Stimulated activated CD4-positive, alpha-beta T cell treated with anti-CD3 and anti-CD28 coated beads, Interleukin-1b, Interleukin-23, amount 100 ng/mL, for 24 hours (primary cell): ENCODE measurements at regions not wholly inside any gene's neighbourhood (a gene's known extent, or its start where the extent isn't known, plus 50 kb on each side); places are given as distances from the start of the nearest gene placed in this dataset.

Experiments used
- DNase-seq, 4 experiments: peaks; one replicate each; pipeline ENCODE4 v3.0.0-alpha.2; 2020; ENCODE audit warnings: low read depth in 4 of 4, low spot score in 1 of 4

- DNase-seq: no peak
These were observed 105.7 kb upstream of the TEX51 start for GRCh38 chr2:126792993-126793392.

- DNase-seq: no peak
These were observed 104.6 kb upstream of the TEX51 start for GRCh38 chr2:126793885-126794613.

GRCh38 chr2:126795656-126796055 lies 103.0 kb upstream of the TEX51 start:
- no peak for DNase-seq

GRCh38 chr2:126796931-126797621 lies 101.6 kb upstream of the TEX51 start:
- no peak for DNase-seq

- no peak for DNase-seq
These were observed 100.9 kb upstream of the TEX51 start for GRCh38 chr2:126797622-126798275.

- DNase-seq: no peak
These were observed 100.2 kb upstream of the TEX51 start for GRCh38 chr2:126798276-126799140.

- DNase-seq: no peak
These were observed 99.4 kb upstream of the TEX51 start for GRCh38 chr2:126799301-126799700.

GRCh38 chr2:126801473-126801872 lies 97.2 kb upstream of the TEX51 start:
- no peak for DNase-seq

GRCh38 chr2:126802316-126802715 lies 96.4 kb upstream of the TEX51 start:
- DNase-seq: no peak

- DNase-seq: no peak
These were observed 95.8 kb upstream of the TEX51 start for GRCh38 chr2:126802774-126803433.

- no peak for DNase-seq
These were observed 95.3 kb upstream of the TEX51 start for GRCh38 chr2:126803434-126803775.

GRCh38 chr2:126804347-126804746 lies 94.3 kb upstream of the TEX51 start:
- no peak for DNase-seq

GRCh38 chr2:126808929-126809328 lies 89.8 kb upstream of the TEX51 start:
- no peak for DNase-seq

GRCh38 chr2:126809340-126809739 lies 89.3 kb upstream of the TEX51 start:
- DNase-seq: no peak

- DNase-seq: no peak
These were observed 88.7 kb upstream of the TEX51 start for GRCh38 chr2:126810001-126810400.

GRCh38 chr2:126811101-126811500 lies 87.6 kb upstream of the TEX51 start:
- no peak for DNase-seq

GRCh38 chr2:126817172-126817571 lies 81.5 kb upstream of the TEX51 start:
- no peak for DNase-seq

- no peak for DNase-seq
These were observed 76.6 kb upstream of the TEX51 start for GRCh38 chr2:126822115-126822514.

- DNase-seq: no peak
These were observed 75.8 kb upstream of the TEX51 start for GRCh38 chr2:126822921-126823320.

- no peak for DNase-seq
These were observed 74.7 kb upstream of the TEX51 start for GRCh38 chr2:126823951-126824350.

GRCh38 chr2:126824663-126825062 lies 74.0 kb upstream of the TEX51 start:
- no peak for DNase-seq
